Natural killer cell (primary cell): ENCODE measurements at regions not wholly inside any gene's neighbourhood (a gene's known extent, or its start where the extent isn't known, plus 50 kb on each side); places are given as distances from the start of the nearest gene placed in this dataset.
"Not testable (repeated sequence)": the region's sequence is repeated elsewhere in the genome, so short reads cannot be mapped to it uniquely, and the experiment has no call there.

ENCODE experiments used
- ATAC-seq, 3 donors: fragments of 150-1000 bp in 2 of 3; fragments of 200-7000 bp in 1 of 3; cut with Tn5 transposase; 1 replicate in 1 of 3; 2 replicates in 2 of 3; pipeline ENCODE4 v1.10.0; 2021; ENCODE audit warnings: mild to moderate bottlenecking in 2 of 3, moderate library complexity in 2 of 3
- DNase-seq, 2 donors: peaks; one replicate each; pipeline versions ENCODE4 v3.0.0 to v3.0.0-alpha.2; 2013 to 2021; ENCODE audit warnings: mixed read lengths in 1 of 2
- H3K27ac ChIP-seq: one replicate; pipeline ENCODE4 v1.5.1; 2013; ENCODE audit warnings: mild to moderate bottlenecking, low read length
- H3K27me3 ChIP-seq: one replicate; pipeline ENCODE4 v1.6.1; 2013; ENCODE audit warnings: low read length; ENCODE audit not compliant: control insufficient read depth, insufficient read depth
- H3K36me3 ChIP-seq: one replicate; pipeline ENCODE4 v1.6.1; 2013; ENCODE audit warnings: low read length; ENCODE audit not compliant: control insufficient read depth, insufficient read depth
- H3K4me1 ChIP-seq: one replicate; pipeline ENCODE4 v1.6.1; 2013; ENCODE audit warnings: low read length; ENCODE audit not compliant: control insufficient read depth, insufficient read depth
- H3K4me3 ChIP-seq: one replicate; pipeline ENCODE4 v1.5.1; 2013; ENCODE audit warnings: low read length
- H3K9me3 ChIP-seq: one replicate; pipeline ENCODE4 v1.6.1; 2013; ENCODE audit warnings: low read length; ENCODE audit not compliant: control insufficient read depth, insufficient read depth
- H3K27ac Mint-ChIP-seq, 2 donors: one replicate each; pipeline ENCODE4 v1.8.0; 2022; ENCODE audit warnings: mild to moderate bottlenecking in 2 of 2, mixed read lengths in 2 of 2, moderate library complexity in 1 of 2
- H3K27me3 Mint-ChIP-seq, 2 donors: one replicate each; pipeline ENCODE4 v1.8.0; 2022; ENCODE audit warnings: low read depth in 2 of 2, mixed read lengths in 2 of 2
- H3K36me3 Mint-ChIP-seq: one replicate; pipeline ENCODE4 v1.8.0; 2022; ENCODE audit warnings: mixed read lengths
- H3K4me1 Mint-ChIP-seq, 2 donors: one replicate each; pipeline ENCODE4 v1.8.0; 2022; ENCODE audit warnings: mixed read lengths in 2 of 2
- H3K4me3 Mint-ChIP-seq: one replicate; pipeline ENCODE4 v1.8.0; 2022; ENCODE audit warnings: mild to moderate bottlenecking, moderate library complexity, mixed read lengths
- H3K9me3 Mint-ChIP-seq, 2 donors: one replicate each; pipeline ENCODE4 v1.8.0; 2022; ENCODE audit warnings: mixed read lengths in 2 of 2
- WGBS: methylation state at CpG from one replicate; pipeline ENCODE4 v1.1.7; 2013; ENCODE audit warnings: missing lambda C conversion rate; ENCODE audit not compliant: insufficient coverage; 5-methylcytosine and 5-hydroxymethylcytosine counted together
- intact Hi-C: fragments of 100-400 bp; cut with micrococcal nuclease; formaldehyde crosslinking; loops from one replicate; pipeline ENCODE4 v1.14.2; 2022
- TF ChIP-seq, protein P1 (sequence below): fragments of 200-600 bp; IDR thresholded peaks from one replicate; pipeline ENCODE4 v1.8.0; 2022; ENCODE audit warnings: antibody characterized with exemption

DNA sequence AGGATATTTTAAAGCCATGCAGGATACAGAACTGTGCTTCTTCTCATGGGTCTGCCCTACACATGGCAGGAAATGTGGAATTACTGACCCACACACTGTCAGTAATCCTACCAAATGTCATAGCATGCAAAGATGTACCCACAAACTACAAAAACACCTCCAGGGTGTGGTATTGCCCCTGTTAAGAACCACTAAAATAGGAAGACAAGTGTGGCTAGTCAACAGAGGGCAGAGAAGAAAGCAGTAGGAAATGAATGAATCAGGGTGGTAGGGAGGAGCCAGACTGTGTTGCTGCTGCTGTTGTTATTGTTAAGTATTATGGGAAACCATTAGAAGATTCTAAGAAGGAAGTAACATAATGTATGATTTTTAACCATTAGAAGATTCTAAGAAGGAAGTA, 556.7 kb upstream of the ACVR2A start:
- Histone ChIP-seq H3K4me3 (no peak overlapping the region), H3K9me3 (no peaks in the 10 kb centered on the region), H3K4me1 (no peaks in the 10 kb centered on the region), H3K27ac (no peak overlapping the region), H3K27me3 (no peaks in the 10 kb centered on the region), H3K36me3 (no peaks in the 10 kb centered on the region)
- peak; percentile 72 to 86 (median 82) for ATAC-seq
- intact Hi-C loops = loop anchor here (1.0 kb wide), 1 partner anchor 623 kb away; no protein-coding TSS in a partner anchor
- peak in 1 of 2 donors; percentile 56 for DNase-seq
- Mint-ChIP-seq H3K4me1 (peaks cover 14 to 25% of the 10 kb centered on the region in 2 donors), H3K36me3 (no peaks in the 10 kb centered on the region), H3K9me3 (no peaks in the 10 kb centered on the region), H3K27me3 (no peaks in the 10 kb centered on the region), H3K27ac (peak overlapping the region; percentile 1 to 61), H3K4me3 (no peak overlapping the region)
- TF ChIP-seq, protein P1, sequence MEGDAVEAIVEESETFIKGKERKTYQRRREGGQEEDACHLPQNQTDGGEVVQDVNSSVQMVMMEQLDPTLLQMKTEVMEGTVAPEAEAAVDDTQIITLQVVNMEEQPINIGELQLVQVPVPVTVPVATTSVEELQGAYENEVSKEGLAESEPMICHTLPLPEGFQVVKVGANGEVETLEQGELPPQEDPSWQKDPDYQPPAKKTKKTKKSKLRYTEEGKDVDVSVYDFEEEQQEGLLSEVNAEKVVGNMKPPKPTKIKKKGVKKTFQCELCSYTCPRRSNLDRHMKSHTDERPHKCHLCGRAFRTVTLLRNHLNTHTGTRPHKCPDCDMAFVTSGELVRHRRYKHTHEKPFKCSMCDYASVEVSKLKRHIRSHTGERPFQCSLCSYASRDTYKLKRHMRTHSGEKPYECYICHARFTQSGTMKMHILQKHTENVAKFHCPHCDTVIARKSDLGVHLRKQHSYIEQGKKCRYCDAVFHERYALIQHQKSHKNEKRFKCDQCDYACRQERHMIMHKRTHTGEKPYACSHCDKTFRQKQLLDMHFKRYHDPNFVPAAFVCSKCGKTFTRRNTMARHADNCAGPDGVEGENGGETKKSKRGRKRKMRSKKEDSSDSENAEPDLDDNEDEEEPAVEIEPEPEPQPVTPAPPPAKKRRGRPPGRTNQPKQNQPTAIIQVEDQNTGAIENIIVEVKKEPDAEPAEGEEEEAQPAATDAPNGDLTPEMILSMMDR = peak; percentile 23

DNA sequence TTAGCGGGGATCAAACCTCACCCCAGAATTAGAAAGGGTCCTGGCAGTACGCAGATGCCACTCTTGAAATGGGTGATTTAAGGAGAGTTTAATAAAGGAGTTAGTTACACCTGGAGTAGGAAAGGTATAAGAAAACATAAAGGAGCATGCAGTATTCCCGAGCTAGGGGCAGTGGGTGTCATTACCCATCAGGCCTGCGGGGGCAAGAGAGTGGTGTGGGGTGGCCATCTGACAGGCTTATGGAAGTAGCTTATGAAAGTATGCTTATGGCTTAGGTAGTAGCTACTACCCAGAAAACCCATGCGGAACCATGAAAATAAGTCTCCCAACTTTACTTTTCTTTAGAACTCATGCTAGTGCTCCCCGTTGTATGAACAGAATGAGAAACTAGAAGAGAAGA, 568.9 kb upstream of the ACVR2A start:
- TF ChIP-seq, protein P1 = no peak
- Mint-ChIP-seq H3K4me1 (peaks cover 5% of the 10 kb centered on the region in 2 donors), H3K9me3 (peaks cover 0 to 2% of the 10 kb centered on the region in 2 donors), H3K36me3 (no peaks in the 10 kb centered on the region), H3K27ac (no peak overlapping the region), H3K27me3 (no peaks in the 10 kb centered on the region), H3K4me3 (no peak overlapping the region)
- Histone ChIP-seq H3K36me3 (no peaks in the 10 kb centered on the region), H3K27ac (no peak overlapping the region), H3K4me3 (no peak overlapping the region), H3K27me3 (no peaks in the 10 kb centered on the region), H3K4me1 (no peaks in the 10 kb centered on the region), H3K9me3 (no peaks in the 10 kb centered on the region)
- ATAC-seq = no peak
- intact Hi-C loops = no loop called here
- DNase-seq = no peak
- WGBS = 89% methylated on average over 5 of the region's 6 CpGs

DNA sequence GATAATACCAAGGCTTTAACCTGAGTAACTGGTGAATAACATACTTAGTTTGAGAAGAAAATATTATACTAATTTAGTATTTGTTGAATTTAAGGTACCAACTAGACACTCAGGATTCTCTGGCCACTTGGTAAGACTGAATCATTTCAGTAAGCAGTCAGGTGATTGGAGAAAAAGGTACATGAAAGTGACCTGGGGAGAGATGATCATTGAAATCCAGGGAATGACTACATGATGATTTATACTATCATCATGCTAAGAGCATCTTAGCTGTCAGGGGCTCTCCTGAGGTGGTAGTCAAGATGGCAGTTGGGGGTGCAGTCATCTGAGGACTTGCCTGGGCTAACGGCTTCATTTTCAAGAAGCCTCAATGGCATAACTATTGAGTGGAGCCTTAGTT, 571.2 kb upstream of the ACVR2A start:
- WGBS = 94% methylated on average over 1 of the region's 1 CpG
- H3K9me3 ChIP-seq = peaks cover 14% of the 10 kb centered on the region
- no peak for DNase-seq
- TF ChIP-seq, protein P1 = no peak
- H3K36me3 ChIP-seq = no peaks in the 10 kb centered on the region
- intact Hi-C loops = no loop called here
- peaks cover 5% of the 10 kb centered on the region in 2 donors for H3K4me1 Mint-ChIP-seq
- peaks cover 7 to 8% of the 10 kb centered on the region in 2 donors for H3K9me3 Mint-ChIP-seq
- H3K27me3 ChIP-seq = no peaks in the 10 kb centered on the region
- no peaks in the 10 kb centered on the region for H3K27me3 Mint-ChIP-seq
- peaks cover 14% of the 10 kb centered on the region for H3K36me3 Mint-ChIP-seq
- H3K4me1 ChIP-seq = no peaks in the 10 kb centered on the region
- no peak overlapping the region for H3K4me3 ChIP-seq
- no peak overlapping the region for H3K4me3 Mint-ChIP-seq
- H3K27ac ChIP-seq = no peak overlapping the region
- ATAC-seq = no peak
- no peak overlapping the region for H3K27ac Mint-ChIP-seq

DNA sequence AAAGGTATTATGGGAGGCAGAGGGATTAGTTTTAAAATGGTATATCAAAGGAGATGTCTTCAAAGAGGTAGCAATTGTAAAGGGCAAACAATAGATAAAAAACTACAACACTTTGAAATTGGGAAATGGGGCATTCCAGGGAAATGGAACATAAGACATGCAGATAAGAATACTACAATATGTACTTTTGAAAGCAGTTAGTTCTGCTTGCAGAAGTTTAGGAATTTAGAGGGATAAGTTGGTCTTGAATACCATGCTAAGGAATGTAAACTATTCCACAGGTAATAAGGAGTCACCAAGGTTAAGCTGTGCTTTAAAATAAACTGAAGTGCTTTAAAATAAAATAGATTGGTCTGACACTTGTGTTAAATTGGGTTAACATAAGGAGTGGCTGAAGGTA, 571.7 kb upstream of the ACVR2A start:
- intact Hi-C loops = no loop called here
- Mint-ChIP-seq H3K4me1 (peaks cover 5% of the 10 kb centered on the region in 2 donors), H3K4me3 (no peak overlapping the region), H3K9me3 (peaks cover 7 to 8% of the 10 kb centered on the region in 2 donors), H3K36me3 (peaks cover 14% of the 10 kb centered on the region), H3K27ac (no peak overlapping the region), H3K27me3 (no peaks in the 10 kb centered on the region)
- ATAC-seq (no peak), DNase-seq (no peak)
- H3K4me1 ChIP-seq = no peaks in the 10 kb centered on the region
- no peaks in the 10 kb centered on the region for H3K27me3 ChIP-seq
- H3K4me3 ChIP-seq = no peak overlapping the region
- TF ChIP-seq, protein P1 = no peak
- peaks cover 16% of the 10 kb centered on the region for H3K9me3 ChIP-seq
- H3K27ac ChIP-seq = no peak overlapping the region
- H3K36me3 ChIP-seq = no peaks in the 10 kb centered on the region

DNA sequence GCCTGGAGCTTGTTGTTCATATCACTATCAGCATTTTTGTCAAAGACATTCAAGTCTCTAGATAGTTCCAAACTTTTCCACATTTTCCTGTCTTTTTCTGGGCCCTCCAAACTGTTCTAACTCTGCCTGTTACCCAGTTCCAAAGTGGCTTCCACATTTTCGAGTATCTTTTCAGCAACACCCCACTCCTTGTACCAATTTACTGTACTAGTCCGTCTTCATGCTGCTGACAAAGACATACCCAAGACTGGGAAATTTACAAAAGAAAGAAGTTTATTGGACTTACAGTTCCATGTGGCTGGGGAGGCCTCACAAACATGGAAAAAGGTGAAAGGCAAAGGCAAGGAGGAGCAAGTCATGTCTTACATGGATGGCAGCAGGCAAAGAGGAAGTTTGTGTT, 575.2 kb upstream of the ACVR2A start:
- peaks cover 33% of the 10 kb centered on the region for H3K36me3 Mint-ChIP-seq
- H3K27ac ChIP-seq, ATAC-seq, H3K27me3 ChIP-seq, H3K27ac Mint-ChIP-seq, intact Hi-C loops, DNase-seq, H3K4me1 ChIP-seq, H3K36me3 ChIP-seq, H3K9me3 Mint-ChIP-seq, H3K4me3 ChIP-seq, H3K4me1 Mint-ChIP-seq, H3K4me3 Mint-ChIP-seq: not testable (repeated sequence)
- peaks cover 1 to 26% of the 10 kb centered on the region in 2 donors for H3K27me3 Mint-ChIP-seq
- H3K9me3 ChIP-seq = peaks cover 16% of the 10 kb centered on the region
- 86% methylated on average over 1 of the region's 2 CpGs for WGBS
